Activated CD4-positive, alpha-beta memory T cell treated with anti-CD3 and anti-CD28 coated beads, Interleukin-2, amount 10 ng/mL, durations not matched to agents 7 days and 5 days (primary cell): ENCODE measurements at regions not wholly inside any gene's neighbourhood (a gene's known extent, or its start where the extent isn't known, plus 50 kb on each side); places are given as distances from the start of the nearest gene placed in this dataset.
"Not testable (repeated sequence)": the region's sequence is repeated elsewhere in the genome, so short reads cannot be mapped to it uniquely, and the experiment has no call there.

Experiments used
- CTCF ChIA-PET: fragments of 350-600 bp; sonication (Branson Sonifier 250); formaldehyde crosslinking; loops from one replicate; lab custom pipeline; 2021; ENCODE audit warnings: antibody characterized with exemption, inconsistent platforms; lab: Charles Lee
- POLR2A ChIA-PET: fragments of 350-600 bp; sonication (Branson Sonifier 250); formaldehyde crosslinking; loops from one replicate; lab custom pipeline; 2021; ENCODE audit warnings: antibody characterized with exemption; lab: Charles Lee
- DNase-seq: peaks from one replicate; pipeline ENCODE4 v3.0.0-alpha.2; 2020
- H3K27ac Mint-ChIP-seq: one replicate; pipeline ENCODE4 v1.8.0; 2021; ENCODE audit warnings: mild to moderate bottlenecking, mixed read lengths
- H3K27me3 Mint-ChIP-seq: one replicate; pipeline ENCODE4 v1.8.0; 2021; ENCODE audit warnings: mixed read lengths
- H3K36me3 Mint-ChIP-seq: one replicate; pipeline ENCODE4 v1.8.0; 2021; ENCODE audit warnings: low read depth, mixed read lengths
- H3K4me1 Mint-ChIP-seq: one replicate; pipeline ENCODE4 v1.8.0; 2021; ENCODE audit warnings: mixed read lengths
- H3K4me3 Mint-ChIP-seq: one replicate; pipeline ENCODE4 v1.8.0; 2021; ENCODE audit warnings: mild to moderate bottlenecking, mixed read lengths
- H3K9me3 Mint-ChIP-seq: one replicate; pipeline ENCODE4 v1.8.0; 2021; ENCODE audit warnings: mixed read lengths

GRCh38 chr1:861714-862113 lies 62.0 kb upstream of the SAMD11 start:
- Mint-ChIP-seq H3K4me1 (peaks cover 13% of the 10 kb centered on the region), H3K27me3 (peaks cover 27% of the 10 kb centered on the region), H3K36me3 (no peaks in the 10 kb centered on the region), H3K27ac (no peak overlapping the region), H3K9me3 (no peaks in the 10 kb centered on the region), H3K4me3 (no peak overlapping the region)
- ChIA-PET POLR2A (no interaction called here), CTCF (no interaction called here)
- DNase-seq = no peak

- POLR2A ChIA-PET, H3K36me3 Mint-ChIP-seq, CTCF ChIA-PET, H3K27ac Mint-ChIP-seq, DNase-seq, H3K9me3 Mint-ChIP-seq, H3K4me3 Mint-ChIP-seq: not testable (repeated sequence)
- Mint-ChIP-seq H3K27me3 (peaks cover 34% of the 10 kb centered on the region), H3K4me1 (peaks cover 13% of the 10 kb centered on the region)
Measured at GRCh38 chr1:862601-863000, 61.1 kb upstream of the SAMD11 start.

GRCh38 chr1:865633-866032 lies 58.1 kb upstream of the SAMD11 start:
- POLR2A ChIA-PET, H3K9me3 Mint-ChIP-seq, DNase-seq, H3K27ac Mint-ChIP-seq, H3K4me3 Mint-ChIP-seq, H3K36me3 Mint-ChIP-seq, H3K4me1 Mint-ChIP-seq, CTCF ChIA-PET: not testable (repeated sequence)
- H3K27me3 Mint-ChIP-seq = peaks cover 35% of the 10 kb centered on the region

- CTCF ChIA-PET = no interaction called here
- H3K27me3 Mint-ChIP-seq = peaks cover 34% of the 10 kb centered on the region
- POLR2A ChIA-PET = no interaction called here
- H3K27ac Mint-ChIP-seq = no peak overlapping the region
- no peak overlapping the region for H3K4me3 Mint-ChIP-seq
- no peaks in the 10 kb centered on the region for H3K36me3 Mint-ChIP-seq
- no peak for DNase-seq
- H3K4me1 Mint-ChIP-seq = peaks cover 10% of the 10 kb centered on the region
- H3K9me3 Mint-ChIP-seq = no peaks in the 10 kb centered on the region
Measured at GRCh38 chr1:866095-866494, 57.6 kb upstream of the SAMD11 start.

- not testable (repeated sequence) for H3K4me1 Mint-ChIP-seq, H3K27ac Mint-ChIP-seq, H3K9me3 Mint-ChIP-seq
Measured at GRCh38 chr1:866631-867299, 57.0 kb upstream of the SAMD11 start.

GRCh38 chr1:867550-867949 lies 56.2 kb upstream of the SAMD11 start:
- H3K9me3 Mint-ChIP-seq, H3K36me3 Mint-ChIP-seq, CTCF ChIA-PET, H3K4me1 Mint-ChIP-seq, H3K4me3 Mint-ChIP-seq, POLR2A ChIA-PET, DNase-seq, H3K27ac Mint-ChIP-seq: not testable (repeated sequence)
- peaks cover 31% of the 10 kb centered on the region for H3K27me3 Mint-ChIP-seq

More at GRCh38 chr1:866631-867299, 57.0 kb upstream of the SAMD11 start:
- DNase-seq, POLR2A ChIA-PET, CTCF ChIA-PET, H3K4me3 Mint-ChIP-seq, H3K36me3 Mint-ChIP-seq: not testable (repeated sequence)
- H3K27me3 Mint-ChIP-seq = peaks cover 35% of the 10 kb centered on the region

- no peaks in the 10 kb centered on the region for H3K36me3 Mint-ChIP-seq
- peaks cover 10% of the 10 kb centered on the region for H3K4me1 Mint-ChIP-seq
- no peak overlapping the region for H3K4me3 Mint-ChIP-seq
- ChIA-PET POLR2A (no interaction called here), CTCF (interaction anchor here (0.7 to 2.0 kb wide), 9 partner anchors 12 to 144 kb away, joined by 3 to 5 read pairs (median 4); partner anchors contain the start of gene ISG15)
- peak; percentile 84 for DNase-seq
- peaks cover 31% of the 10 kb centered on the region for H3K27me3 Mint-ChIP-seq
- H3K27ac Mint-ChIP-seq = no peak overlapping the region
- H3K9me3 Mint-ChIP-seq = no peaks in the 10 kb centered on the region
Measured at GRCh38 chr1:869499-870244, 54.1 kb upstream of the SAMD11 start.
